NCI-H2227 treated with DMSO at 0.1 percent for 48 hours (cell line): ENCODE measurements at regions not wholly inside any gene's neighbourhood (a gene's known extent, or its start where the extent isn't known, plus 50 kb on each side); places are given as distances from the start of the nearest gene placed in this dataset.
"Not testable (repeated sequence)": the region's sequence is repeated elsewhere in the genome, so short reads cannot be mapped to it uniquely, and the experiment has no call there.

ENCODE experiments used
- DNase-seq: peaks from one replicate; lab custom pipeline; 2025; lab: John Stamatoyannopoulos, UW

DNA sequence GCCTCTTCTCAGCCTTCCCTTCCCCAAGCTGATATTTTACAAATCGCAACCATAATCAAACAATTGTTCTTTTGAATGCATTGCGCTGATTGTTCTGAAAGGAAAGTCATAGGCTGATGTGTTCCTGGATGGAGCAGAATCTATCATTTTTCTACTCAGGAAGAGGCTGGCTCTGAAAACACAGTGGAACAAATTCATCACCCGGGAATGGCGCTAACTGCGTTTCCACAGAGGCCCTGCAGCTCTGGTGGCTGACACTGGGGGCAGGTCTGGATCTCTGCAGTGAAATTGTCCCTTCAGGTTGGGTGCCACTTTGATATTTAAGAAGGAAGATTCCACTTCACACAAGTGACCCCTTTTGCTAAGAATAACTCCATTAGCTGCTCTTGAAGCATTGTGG is 1060.8 kb downstream of the UQCRFS1 start:
- no peak for DNase-seq

DNA sequence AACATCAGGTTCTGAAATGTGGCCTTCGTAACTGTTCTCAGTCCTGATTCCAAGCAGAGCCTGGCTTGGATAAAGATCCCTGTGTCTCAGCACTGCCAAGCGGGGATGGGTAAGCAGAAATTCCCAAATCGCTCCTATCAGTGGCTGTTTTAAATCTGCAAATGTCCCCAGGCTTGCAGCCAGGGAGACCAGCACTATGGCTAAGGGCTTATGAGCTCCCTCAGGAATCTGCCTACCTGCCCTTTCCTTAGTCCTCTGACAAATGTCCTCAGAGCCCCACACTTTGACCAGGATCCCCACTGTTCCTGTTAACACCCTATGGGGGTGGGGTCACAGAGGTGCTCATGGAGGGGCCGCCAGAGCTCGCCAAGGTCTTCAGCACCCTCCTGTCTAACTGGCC is 1062.8 kb downstream of the UQCRFS1 start:
- DNase-seq: no peak

DNA sequence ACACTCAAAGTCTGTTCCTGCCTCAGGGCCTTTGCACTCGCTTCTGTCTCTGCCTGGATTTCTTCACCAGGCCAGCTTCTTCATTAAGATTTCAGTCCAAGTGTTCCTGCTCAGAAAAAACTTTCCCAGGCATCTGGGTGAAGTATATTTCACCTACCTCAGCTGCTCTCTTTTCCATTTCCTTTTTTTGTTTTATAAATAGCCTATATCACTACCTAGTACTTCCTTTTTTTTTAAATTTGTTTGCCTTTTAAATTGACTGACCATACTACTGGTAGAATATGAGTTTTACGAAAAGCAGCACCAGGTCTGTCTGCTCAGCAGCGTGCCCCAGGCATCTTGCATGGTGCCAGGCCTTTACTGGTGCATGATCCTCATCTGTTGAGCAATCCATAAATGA is 1064.4 kb downstream of the UQCRFS1 start:
- DNase-seq: no peak

DNA sequence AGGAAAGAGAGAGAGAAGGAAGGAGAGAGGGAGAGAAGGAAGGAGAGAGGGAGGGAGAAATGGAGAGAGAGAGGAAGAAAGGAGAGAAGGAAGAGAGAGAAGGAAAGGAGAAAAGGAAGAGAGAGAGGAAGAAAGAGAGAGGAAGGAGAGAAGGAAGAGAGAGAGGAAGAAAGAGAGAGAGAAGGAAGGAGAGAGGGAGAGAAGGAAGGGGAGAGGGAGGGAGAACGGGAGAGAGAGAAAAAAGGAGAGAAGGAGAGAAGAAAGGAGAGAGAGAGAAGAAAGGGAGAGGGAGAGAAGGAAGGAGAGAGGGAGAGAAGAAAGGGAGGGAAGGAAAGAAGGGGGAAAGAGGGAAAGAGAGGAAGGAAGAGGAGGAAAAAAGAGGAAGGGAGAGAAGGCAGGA is 1070.7 kb downstream of the UQCRFS1 start:
- DNase-seq: no peak

DNA sequence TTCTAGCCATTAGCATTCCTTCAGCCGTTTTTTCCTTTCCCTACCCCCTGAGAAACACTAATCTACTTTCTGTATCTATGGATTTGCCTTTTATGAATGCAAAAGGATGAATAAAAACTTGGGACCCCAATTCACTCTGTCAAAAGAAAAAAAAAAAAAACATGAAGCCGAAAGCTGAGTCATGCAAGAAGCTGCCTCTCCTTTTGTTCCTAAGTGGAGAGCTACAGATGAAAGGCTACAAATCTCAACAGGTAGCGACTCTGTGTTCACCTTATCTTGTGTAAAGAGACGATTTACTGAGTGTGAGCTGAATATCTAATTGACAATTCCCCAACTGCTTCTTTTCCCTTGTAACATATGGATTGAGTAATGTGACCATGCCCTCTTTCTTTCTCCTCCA is 1072.8 kb downstream of the UQCRFS1 start:
- no peak for DNase-seq

DNA sequence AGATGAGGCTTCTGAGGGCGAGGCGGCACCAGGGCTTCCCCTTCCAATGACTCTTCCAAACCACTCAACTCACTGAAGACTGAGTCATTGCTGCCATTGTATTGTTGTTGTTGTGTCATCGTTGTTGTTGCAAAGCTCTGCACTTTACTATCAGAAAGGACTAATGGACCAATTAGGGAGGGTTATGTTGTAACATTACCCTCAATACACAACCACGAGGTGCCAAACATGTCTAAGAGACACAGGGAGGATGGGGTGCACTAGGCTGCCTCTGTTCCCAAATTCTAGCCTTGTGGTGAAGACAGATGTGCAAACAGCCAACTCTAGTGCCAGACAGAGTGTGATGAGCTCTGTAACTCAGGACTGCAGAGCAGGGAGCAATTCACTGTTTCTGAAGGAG is 1075.2 kb downstream of the UQCRFS1 start:
- no peak for DNase-seq

DNA sequence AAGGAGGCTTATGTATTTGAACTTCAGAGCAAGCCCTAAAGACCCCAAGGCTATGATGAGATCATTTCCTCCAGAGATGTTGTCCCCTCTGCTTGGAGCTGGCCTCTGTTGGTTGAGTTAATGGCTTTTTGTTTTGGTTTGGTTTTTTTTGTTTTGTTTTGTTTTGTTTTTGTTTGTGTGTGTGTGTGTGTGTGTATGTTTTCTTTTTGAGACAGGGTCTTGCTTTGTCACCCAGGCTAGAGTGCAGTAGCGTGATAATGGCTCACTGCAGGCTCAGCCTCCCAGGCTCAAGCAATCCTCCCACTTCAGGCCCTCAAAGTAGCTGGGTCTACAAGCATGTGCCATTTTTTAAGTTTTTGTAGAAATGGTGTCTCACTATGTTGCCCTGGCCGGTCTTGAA is 1076.2 kb downstream of the UQCRFS1 start:
- DNase-seq: no peak

DNA sequence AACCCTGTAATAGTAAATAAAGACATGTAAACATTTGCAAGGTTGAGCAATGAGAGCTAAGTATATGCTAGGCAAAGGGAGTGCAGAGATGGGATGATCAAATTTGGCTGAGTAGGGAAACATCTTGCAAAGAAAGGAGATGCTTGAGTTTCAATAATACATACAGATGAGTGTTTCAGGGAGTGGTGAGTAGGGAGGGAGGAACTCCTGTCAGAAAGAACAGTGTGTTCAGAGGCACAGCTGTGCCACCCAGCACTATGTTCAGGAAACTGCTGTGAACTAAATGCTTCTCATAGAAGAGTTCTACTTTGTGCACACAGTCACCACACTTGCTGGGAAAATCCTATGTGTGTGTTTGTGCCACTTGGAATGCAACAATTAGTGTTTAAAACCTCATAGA is 1077.1 kb downstream of the UQCRFS1 start:
- DNase-seq: no peak

DNA sequence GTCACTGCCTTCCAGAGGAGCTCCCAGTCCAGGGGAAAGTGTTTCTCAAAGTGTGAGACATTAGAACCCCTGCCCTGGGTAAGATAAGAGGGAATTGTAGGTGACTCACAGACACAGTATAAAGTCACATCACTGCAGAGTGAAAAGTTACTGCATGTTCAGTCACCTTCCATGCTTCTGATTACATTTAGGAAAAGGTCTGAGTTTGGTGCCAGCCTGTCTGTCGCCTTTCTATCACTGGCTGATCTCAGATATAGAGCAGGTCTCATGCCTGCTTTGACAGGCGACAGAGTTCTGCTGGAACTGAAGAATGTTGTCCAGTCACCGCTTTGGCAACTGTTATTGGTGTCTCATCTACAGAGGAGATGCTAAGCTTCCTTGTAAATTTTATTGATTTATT is 1078.6 kb downstream of the UQCRFS1 start:
- no peak for DNase-seq

DNA sequence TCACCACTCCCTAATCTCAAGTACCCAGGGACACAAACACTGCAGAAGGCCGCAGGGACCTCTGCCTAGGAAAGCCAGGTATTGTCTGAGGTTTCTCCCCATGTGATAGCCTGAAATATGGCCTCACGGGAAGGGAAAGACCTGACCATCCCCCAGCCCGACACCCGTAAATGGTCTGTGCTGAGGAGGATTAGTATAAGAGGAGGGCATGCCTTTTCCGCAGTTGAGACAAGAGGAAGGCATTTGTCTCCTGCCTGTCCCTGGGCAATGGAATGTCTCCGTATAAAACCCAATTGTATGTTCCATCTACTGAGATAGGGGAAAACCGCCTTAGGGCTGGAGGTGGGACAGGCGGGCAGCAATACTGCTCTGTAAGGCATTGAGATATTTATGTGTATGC is 1082.1 kb downstream of the UQCRFS1 start:
- not testable (repeated sequence) for DNase-seq

DNA sequence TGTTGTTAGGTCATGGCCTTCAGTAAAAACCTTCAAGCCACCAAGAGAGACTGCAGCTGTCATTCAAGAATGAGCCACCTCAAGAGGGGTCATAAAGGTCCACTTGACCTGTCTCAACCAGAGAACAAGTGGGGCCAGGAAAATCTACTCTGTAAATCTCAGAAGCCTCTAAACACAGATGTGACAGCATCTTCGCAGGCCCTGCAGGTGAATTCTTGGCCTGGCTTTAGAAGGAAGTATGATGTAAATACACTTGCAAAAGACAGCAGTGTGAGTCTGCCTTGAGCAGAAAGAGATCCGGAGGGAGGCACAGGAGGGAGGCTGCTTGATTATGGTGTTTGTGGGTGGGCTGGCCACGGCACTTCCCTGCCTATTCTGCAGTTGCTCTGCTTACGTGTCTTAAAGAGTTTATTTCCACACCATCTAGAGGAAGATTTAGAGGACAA is 1082.9 kb downstream of the UQCRFS1 start:
- no peak for DNase-seq

DNA sequence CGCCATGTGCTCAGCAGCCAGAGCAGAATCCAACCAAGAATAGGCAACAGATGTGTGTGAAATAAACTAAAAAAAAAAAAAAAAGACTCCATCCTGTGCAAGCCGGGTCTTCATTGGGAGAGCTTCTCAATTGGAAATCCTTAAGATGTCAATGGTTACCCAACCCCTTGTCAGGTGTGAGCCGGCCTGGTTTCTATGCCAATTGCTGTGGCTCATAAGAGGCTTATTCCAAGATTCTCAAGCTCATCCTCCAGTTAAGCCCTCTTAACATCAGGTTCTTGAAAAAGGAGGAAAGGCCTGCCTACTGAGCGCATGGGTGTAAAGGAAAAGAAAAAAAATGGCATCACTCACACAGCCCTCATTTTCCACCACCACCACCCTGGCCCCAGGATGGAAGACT is 1084.6 kb downstream of the UQCRFS1 start:
- DNase-seq: no peak

DNA sequence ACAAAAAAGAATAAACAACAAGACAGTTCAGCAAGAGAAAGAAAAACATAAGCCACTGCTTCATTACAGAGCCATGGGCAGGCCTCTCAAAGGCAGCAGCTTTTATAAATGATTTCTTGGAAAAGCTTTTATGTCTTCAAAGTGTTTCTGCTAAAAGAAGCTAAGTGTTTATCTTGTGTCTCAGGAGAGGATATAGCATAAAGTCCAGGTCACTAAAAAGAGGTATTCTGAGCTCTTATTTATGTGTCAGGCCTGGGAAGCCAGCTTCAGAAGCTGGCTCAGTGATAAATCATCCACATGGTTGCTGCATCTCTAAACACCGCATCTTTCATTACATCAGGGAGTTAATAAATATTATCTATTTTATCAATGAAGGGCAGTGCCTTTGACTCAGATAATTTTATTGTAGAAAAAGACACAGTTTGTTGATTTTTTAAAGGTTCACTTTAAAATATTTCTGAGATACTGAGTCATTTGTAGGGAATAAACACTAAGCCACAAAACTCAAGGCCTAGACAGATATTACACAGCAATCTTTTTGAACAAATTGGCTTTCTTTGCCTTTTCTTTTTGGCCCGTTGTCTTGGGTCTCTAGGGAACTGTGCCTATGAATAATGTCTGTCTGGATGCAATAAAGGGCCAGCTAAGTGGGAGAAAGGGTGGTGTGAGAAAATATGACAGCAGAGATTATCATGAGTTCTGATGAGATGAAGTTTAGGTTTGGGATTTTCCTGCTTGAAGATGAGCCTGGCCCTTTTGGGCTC is 1086.6 kb downstream of the UQCRFS1 start:
- no peak for DNase-seq

DNA sequence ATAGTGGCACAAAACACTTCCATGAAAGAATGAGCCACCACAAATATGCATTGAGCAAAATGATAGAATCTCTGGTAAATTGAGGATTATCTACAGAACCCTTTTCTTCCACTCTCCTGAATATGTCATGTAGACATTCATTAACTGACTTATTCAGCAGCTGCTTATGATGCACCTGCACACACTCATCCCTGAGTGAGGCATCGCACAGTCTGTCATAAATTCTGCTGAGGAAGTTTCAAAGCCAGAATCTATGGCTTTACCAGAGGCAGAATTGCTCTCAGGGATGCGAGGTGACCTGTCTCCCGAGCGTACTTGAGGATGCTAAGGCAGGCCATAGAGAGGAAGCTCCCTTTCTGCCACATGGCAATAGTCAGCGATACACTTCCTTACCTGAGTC is 1090.2 kb downstream of the UQCRFS1 start:
- DNase-seq: no peak

DNA sequence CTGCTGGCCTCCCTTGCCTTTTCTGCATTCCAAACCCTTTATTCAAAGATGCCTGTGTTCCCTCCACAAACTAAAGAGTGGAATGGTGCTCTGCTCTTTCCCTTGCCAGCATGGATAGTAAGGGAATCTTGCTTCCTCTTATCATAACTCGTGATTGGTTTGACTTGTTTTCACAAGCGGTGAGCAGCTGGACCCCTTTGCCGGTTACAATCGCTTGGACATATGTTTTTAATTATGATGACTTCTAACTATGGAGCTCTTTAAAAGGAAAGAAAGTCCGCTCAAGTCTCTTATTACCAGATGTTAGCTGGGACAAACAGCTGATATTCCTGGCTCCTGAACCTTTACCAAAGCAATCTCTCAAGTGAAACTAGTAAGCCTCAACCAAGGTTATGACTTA is 1094.7 kb downstream of the UQCRFS1 start:
- DNase-seq: no peak

DNA sequence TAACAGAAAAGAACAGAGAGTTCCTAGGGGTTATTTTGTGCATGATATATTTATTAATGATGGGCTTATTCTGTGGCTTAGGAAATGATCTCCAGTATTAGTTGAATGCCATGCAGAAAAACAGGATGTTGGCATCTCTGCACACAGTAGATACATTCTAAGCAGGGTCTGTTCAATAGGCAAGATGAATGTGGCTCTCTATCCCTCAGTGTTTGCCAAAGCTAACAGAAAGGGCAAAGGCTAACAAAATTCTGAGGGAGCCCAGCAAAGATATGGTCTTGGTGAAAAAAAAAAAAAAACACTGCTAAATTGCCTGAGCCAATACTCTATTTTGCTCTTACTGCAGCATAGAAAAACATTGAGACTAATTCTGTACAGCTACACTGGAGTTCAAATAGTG is 1095.8 kb downstream of the UQCRFS1 start:
- no peak for DNase-seq

DNA sequence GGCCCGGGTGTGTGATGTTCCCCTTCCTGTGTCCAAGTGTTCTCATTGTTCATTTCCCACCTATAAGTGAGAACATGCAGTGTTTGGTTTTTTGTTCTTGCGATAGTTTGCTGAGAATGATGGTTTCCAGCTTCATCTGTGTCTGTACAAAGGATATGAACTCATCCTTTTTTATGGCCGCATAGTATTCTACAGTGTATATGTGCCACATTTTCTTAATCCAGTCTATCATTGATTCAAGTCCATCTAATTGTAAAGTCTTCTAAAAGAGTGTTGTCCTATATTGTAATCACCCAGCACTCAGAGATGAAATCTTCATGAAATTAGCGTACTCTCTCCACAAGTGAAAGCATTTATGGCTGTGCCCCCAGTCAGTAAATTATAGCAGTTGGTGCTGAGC is 1096.6 kb downstream of the UQCRFS1 start:
- DNase-seq: not testable (repeated sequence)

DNA sequence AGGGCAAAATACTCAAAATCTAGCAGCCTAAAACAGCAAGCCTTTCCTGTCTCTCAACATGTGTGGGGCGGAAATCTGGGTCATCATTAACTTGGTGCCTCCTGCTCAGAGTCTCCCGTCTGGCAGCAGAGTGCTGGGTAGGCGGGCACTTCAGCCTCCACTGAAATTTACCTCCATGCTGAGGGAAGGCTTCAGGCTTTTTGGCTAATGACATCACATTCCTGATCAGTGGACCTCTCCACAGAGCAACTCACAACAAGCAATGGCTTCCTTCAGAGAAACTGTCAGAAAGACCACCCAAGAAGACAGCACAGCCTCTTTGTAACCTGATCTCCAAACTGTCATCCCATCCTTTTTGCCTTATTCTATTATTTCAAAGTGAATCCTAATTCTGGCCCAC is 1109.0 kb downstream of the UQCRFS1 start:
- DNase-seq: no peak

DNA sequence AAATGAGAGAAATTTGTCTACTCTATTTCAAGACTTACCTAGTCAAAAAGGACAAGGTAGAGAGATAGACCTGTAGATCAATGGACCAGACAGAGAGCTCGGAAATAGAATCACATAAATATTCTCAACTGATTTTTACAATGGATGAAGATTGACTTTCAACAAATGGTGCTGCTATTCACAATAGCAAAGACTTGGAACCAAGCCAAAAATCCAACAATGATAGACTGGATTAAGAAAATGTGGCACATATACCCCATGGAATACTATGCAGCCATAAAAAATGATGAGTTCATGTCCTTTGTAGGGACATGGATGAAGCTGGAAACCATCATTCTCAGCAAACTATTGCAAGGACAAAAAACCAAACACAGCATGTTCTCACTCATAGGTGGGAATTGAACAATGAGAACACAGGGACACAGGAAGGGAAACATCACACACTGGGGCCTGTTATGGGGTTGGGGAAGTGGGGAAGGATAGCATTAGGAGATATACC is 1128.2 kb downstream of the UQCRFS1 start:
- DNase-seq: not testable (repeated sequence)

DNA sequence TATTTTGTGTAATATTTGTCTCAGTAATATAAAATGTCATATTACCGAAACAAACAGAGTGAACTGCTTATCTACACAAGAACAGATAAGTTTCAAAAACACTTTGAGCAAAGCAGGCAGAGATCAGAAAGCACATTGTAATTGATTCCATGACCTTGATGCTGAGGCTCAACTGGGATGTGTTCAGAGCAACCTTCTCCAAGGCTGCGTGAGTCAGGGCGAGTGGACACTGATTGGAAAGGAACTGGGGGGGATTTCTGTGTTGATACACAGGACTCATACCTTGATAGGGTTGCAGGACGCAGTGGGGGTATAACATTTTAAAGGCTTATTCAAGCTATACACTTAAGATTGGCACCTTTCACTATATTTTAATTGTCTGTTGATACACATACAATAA is 1136.3 kb downstream of the UQCRFS1 start:
- DNase-seq: no peak

DNA sequence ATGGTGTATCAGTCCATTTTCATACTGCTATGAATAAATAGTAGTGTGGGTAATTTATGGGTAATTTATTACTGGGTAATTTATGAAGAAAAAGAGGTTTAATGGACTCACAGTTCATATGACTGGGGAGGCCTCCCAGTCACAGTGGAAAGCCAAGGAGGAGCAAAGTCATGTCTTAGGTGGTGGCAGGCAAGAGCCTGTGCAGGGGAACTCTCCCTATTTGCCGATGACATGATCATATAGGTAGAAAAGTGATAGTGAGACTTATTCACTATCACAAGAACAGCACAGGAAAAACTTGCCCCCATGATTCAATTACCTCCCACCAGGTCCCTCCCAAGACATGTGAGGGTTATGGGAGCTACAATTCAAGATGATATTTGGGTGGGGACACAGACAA is 1137.7 kb downstream of the UQCRFS1 start:
- DNase-seq: no peak

DNA sequence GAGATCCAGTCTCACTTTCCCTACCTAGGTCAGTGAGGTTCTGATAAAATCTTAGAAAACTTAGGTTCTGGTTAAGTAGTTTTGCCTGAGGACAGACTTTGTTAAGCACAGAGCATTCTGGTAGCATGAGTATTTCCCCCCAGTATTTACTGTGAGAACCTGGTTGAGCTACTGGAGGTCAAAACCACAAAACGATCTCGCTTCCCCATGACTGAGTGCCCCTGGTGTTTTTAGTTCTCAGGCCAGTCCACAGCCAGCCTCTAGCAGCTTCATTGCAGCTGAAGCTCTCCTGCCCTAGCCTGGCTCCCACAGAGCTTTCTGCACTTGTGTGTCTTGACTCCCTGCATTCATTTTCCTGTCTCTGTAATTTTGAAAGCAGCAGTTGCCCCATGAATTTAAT is 1138.2 kb downstream of the UQCRFS1 start:
- no peak for DNase-seq

DNA sequence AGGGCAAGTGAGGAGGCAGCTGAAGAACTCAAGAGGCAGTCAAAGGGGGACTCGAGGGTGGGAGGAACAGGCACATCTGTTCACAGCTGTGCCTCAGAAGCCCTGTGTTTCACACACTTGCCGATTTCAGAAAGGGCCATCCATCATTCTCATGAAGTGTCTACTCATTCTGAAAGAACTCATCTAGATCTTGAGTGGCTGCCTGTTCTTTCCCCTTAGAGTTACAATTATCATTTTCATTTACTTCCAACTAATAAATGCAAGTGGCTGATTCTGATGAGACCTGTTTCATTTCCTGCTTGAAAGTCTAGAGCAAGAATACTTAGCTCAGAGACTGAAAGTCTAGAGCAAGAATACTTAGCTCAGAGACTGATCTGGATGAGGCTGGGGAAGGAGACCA is 1145.1 kb downstream of the UQCRFS1 start:
- DNase-seq: no peak

DNA sequence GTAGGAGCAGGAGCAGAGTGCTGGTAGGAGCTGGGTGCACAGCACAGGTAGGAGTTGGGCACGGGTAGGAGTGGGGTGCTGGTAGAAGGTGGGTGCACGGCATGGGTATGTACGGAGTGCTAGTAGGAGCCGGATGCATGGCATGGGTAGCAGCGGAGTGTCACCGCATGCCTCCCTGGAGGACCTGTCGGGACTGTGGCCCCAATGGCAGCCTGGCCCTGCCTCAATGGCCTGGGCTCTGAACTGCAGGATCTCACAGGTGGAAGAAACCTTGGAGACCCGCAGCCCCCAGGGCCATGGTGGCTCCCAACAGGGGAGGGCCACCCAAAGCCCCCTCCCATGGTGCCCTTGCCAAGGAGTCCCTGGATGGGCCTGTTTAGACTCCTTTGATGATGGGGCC is 1146.0 kb downstream of the UQCRFS1 start:
- DNase-seq: no peak
